HG02571 (cell line): ENCODE measurements at regions not wholly inside any gene's neighbourhood (a gene's known extent, or its start where the extent isn't known, plus 50 kb on each side); places are given as distances from the start of the nearest gene placed in this dataset.

Source experiments
- ATAC-seq: cut with Tn5 transposase; IDR thresholded peaks from one replicate; pipeline ENCODE4 v1.9.1; 2021; ENCODE audit warnings: mild to moderate bottlenecking, moderate library complexity; ENCODE audit not compliant: unreplicated experiment

DNA sequence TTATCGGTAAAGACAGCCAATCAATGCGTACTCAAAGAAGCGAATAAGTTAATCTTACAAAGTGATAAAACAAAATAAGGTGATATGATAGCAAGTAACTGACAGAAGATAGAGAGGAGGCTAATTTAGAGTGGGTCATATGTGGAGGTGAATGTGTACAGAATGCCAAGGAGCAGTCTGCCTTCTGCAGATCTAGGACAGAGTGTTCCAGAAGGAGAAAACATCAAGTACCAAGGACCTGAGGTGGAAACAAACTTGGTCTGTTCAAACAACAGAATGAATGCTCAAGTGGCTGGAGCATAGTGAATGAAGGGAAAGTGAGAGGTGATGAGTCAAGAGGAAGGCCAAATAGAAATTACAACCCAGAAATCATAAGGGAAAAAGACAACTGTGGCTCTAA lies 170.3 kb upstream of the BMP4 start:
- no peak for ATAC-seq

DNA sequence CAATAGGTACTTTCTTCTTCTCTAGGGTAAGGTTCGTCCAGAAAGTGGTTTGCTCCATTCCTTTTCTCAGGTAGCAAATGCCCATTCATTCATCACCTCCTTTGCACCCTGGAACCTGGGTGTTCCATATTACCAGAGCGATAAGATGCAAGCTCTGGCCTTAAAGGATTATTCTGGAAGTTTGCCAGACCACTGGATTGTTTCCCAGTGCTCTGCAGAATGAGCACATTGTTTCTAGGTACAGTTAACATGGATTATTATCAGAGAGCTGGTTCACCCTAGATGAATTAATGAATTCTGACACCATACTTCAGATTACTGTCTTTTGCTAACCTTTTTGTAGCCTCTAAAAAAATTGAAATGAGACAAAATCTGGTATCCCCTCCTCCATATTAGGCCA lies 170.9 kb upstream of the BMP4 start:
- ATAC-seq = no peak

GRCh38 chr14:54129850-54130640 lies 173.4 kb upstream of the BMP4 start:
- no peak for ATAC-seq

DNA sequence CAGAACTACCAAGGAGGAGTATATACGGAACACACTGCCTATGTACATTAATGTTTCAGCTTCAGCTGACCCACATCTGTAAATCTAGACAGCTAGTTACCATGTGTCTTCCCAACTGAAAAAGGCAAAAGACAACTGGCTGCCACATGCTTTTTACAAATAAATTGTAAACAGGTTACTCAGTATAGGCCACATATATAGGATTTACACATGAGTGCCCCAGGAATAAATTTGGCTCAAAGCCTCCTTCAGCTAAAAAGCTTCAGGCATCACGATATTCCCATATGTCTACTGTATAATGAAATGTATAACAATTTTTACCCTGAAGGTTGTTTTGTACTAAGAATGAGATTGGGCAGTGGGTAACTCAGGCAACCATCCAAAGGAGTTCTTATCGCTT lies 175.9 kb upstream of the BMP4 start:
- ATAC-seq = no peak

- ATAC-seq = no peak
These were observed 177.3 kb upstream of the BMP4 start for GRCh38 chr14:54133896-54134295.

- ATAC-seq = no peak
These were observed 179.2 kb upstream of the BMP4 start for GRCh38 chr14:54135804-54136280.

DNA sequence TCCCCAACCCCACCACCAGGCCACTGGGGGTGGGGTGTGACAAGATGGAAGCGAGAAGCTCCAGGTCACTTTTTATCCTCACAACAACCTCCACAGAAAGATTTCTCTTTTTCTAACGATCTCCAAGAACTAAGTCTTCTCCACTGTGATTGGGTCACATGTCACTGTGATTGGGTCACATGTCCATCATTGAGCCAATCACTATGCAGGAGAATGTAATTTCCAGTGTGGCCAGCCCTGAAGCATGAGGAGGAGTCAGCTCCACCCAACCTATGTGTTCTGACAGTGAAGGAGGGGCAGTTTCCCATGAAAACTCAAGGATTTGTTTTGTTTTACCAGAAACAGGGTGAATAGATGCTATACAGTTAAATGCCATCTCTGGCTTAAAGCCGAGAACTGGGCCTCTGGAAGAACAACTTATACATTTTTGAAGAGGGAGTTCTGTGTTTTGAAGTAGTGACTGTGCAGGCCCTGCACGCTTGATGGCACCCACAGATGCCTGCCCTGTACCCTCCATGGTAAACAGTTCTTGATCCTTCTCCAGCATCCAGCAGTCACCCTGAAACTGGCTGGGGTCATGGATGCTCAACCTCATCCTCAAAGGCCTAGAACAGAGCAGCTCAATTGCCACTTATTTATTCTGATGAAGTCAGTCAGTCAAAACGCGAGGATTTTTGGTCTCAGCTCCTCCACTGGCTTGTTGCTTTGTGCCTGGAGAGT lies 180.4 kb upstream of the BMP4 start:
- ATAC-seq = no peak

DNA sequence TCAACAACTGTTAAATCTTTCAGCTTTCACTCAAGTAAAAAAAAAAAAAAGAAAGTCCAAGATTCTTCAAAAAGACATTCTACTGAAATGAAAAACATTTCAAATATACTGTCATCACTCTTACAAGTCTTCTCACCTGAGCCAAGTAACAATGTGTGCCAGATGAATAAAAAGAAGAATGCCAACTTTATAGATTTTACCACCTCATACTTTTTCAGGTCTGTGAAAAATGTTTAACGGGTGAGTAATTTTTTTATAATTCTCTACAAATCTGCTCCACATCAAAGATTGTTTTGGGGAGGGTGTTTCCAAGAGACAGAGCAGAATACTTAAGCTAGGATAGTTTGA lies 181.0 kb upstream of the BMP4 start:
- ATAC-seq = no peak

GRCh38 chr14:54138024-54138353 lies 181.4 kb upstream of the BMP4 start:
- no peak for ATAC-seq

DNA sequence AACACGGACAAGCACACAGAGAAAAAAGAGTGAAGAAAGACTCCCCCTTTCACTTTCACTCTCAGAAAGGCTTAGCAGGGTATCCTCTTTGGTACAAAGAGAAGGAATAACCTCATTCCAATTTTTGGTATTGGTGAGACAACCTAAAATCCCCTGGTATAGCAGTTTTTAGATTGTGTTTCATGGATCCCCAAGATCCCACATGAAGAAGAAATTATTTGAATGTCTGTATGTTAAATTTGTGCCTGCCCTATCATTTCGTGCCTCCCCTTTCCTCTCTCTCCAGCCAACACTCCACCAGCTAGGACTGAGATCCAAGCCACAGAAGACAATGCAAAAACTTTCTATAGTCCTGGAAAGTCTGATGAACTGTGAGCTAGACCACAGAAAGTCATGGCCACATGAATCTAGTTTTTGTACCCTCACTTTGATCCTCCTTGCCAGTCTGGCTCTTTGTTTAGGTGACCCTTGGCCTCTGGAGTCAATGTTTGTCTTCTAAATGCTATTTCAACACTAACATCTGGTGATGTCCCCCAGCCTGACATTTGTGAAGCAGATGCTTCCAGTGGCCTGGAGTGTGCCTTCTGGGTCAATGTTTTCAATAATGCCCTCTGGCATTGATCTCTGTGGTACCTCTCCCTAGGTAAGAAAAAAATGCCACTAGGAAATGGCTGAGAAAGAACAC lies 181.9 kb upstream of the BMP4 start:
- ATAC-seq = no peak

- no peak for ATAC-seq
These were observed 183.9 kb upstream of the BMP4 start for GRCh38 chr14:54140551-54140950.

GRCh38 chr14:54146601-54147000 lies 190.0 kb upstream of the BMP4 start:
- ATAC-seq = no peak

DNA sequence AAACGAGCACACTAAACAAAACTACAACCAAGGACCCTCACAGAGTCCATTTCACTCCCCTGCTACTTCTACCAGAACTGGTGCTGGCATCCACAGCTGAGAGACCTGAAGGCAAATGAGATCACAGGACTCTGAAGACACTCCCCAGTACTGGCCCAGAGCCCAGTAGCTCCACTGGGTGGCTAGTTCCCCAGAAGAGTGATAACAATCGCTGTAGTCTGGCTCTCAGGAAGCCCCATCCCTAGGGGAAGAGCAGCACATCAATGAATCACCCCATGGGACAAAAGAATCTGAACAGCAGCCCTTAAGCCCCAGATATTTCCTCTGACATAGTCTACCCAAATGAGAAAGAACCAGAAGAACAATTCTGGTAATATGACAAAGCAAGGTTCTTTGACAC lies 190.7 kb upstream of the BMP4 start:
- ATAC-seq = no peak

DNA sequence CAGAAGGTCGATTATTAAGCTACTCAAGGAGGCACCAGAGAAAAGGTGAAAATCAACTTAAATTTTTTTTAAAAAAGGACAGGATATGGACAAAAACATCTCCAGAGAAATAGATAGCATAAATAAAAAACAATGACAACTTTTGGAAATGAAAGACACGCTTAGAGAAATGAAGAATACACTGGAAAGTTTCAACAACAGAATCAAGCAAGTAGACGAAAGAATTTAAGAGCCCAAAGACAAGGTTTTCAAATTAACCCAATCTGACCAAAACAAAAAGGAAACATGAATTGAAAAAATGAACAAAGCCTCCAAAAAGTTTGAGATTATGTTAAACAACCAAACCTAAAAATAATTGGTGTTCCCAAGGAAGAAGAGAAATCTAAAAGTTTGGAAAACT lies 191.1 kb upstream of the BMP4 start:
- ATAC-seq = no peak

- ATAC-seq = no peak
These were observed 191.6 kb upstream of the BMP4 start for GRCh38 chr14:54148251-54148650.

- ATAC-seq = no peak
These were observed 195.7 kb upstream of the BMP4 start for GRCh38 chr14:54152351-54152750.

GRCh38 chr14:54166049-54166950 lies 209.7 kb upstream of the BMP4 start:
- ATAC-seq = no peak

DNA sequence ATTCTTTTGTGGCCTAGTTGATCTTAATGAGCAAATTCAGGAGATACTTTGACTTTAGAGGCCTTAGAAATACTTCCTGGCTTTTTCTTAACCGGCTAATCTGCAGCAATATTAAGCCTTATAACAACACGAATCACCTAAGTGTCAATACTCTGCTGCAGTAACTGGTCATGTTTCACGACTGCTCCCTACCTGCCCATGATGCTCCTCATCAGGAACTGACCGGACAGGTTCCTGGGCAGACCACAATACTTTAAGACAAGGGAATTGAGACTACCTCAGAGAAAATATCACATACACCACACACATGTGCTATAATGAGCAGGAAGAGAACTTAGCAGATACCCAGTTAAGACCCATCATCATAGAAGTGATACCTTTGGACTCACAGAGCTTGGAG lies 211.9 kb upstream of the BMP4 start:
- ATAC-seq = no peak

DNA sequence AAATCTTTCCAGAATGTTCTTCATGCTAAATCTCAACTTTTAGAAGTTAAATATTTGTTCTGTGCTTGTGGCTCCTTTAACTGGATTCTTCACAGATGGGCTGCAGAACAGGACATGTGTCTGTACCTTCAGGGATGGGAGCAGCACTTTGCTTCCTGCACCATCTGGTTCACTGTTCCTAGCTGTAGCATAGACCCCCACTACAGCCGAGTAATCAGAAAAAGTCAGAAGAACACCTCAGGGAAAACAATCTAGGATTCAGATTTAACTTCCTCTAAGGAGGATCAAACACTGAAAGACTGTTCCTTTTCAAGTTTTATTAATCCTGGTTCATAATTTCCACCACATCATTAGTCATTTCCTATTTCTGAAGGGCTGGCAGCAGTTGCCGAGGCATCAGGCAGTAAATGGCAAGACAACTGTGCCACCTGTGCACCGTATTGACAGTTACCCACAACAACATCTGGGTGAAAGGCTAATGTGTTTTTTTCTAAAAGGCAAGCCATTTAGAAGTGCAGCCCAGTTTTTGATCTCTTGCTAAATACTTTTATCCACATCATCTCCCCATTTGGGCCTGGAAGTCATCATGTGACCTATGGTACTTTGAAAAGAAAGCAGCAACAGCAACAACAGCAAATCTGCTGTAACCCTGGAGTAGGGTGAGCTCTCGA lies 212.8 kb upstream of the BMP4 start:
- ATAC-seq = no peak

- no peak for ATAC-seq
These were observed 213.7 kb upstream of the BMP4 start for GRCh38 chr14:54170301-54170700.

- ATAC-seq = no peak
These were observed 215.5 kb upstream of the BMP4 start for GRCh38 chr14:54172114-54172513.
